CD14-positive monocyte (primary cell): ENCODE measurements at regions not wholly inside any gene's neighbourhood (a gene's known extent, or its start where the extent isn't known, plus 50 kb on each side); places are given as distances from the start of the nearest gene placed in this dataset.

ENCODE experiments used
- DNase-seq, 3 donors: peaks; one replicate each; pipeline ENCODE4 v3.0.0-alpha.2; 2011 to 2022
- H2AFZ ChIP-seq: 2 replicates; pipeline ENCODE4 v1.6.0; 2012; ENCODE audit warnings: mild to moderate bottlenecking, low read depth, low read length, inconsistent platforms; ENCODE audit not compliant: insufficient read depth, poor library complexity, severe bottlenecking
- H3K27ac ChIP-seq, 2 donors: 1 replicate in 1 of 2; 2 replicates in 1 of 2; pipeline ENCODE4 v1.5.1; 2012 to 2013; ENCODE audit warnings: low read length in 2 of 2, control low read depth in 1 of 2, inconsistent platforms in 1 of 2, low read depth in 1 of 2, mild to moderate bottlenecking in 1 of 2
- H3K27me3 ChIP-seq, 2 donors: one replicate each; pipeline versions ENCODE4 v1.6.0 to v1.6.1; 2011 to 2013; ENCODE audit warnings: low read length in 2 of 2; ENCODE audit not compliant: control insufficient read depth in 2 of 2, insufficient read depth in 2 of 2
- H3K36me3 ChIP-seq, 2 donors: replicated peaks in 1 of 2; 1 replicate in 1 of 2; 2 replicates in 1 of 2; pipeline versions ENCODE4 v1.5.1 to v1.6.1; 2012 to 2013; ENCODE audit warnings: low read length in 2 of 2, control low read depth in 1 of 2, inconsistent platforms in 1 of 2, mild to moderate bottlenecking in 1 of 2; ENCODE audit not compliant: insufficient read depth in 2 of 2, control insufficient read depth in 1 of 2
- H3K4me1 ChIP-seq, 2 donors: 1 replicate in 1 of 2; 2 replicates in 1 of 2; pipeline versions ENCODE4 v1.5.1 to v1.6.1; 2012 to 2013; ENCODE audit warnings: low read length in 2 of 2, control low read depth in 1 of 2, inconsistent platforms in 1 of 2, mild to moderate bottlenecking in 1 of 2, moderate library complexity in 1 of 2; ENCODE audit not compliant: insufficient read depth in 2 of 2, control insufficient read depth in 1 of 2
- H3K4me2 ChIP-seq: replicated peaks from 2 replicates; pipeline ENCODE3; 2012; ENCODE audit warnings: low read length, moderate library complexity, mild to moderate bottlenecking; ENCODE audit not compliant: poor library complexity, severe bottlenecking; ENCODE audit errors: extremely low read depth
- H3K4me3 ChIP-seq, 3 experiments: fragments of 200-600 bp in 1 of 3; sonication (generic) in 1 of 3; replicated peaks in 1 of 3; 1 replicate in 2 of 3; 2 replicates in 1 of 3; pipeline ENCODE4 v1.5.1; 2011 to 2013; ENCODE audit warnings: low read length in 3 of 3, mild to moderate bottlenecking in 3 of 3, control low read depth in 2 of 3, low read depth in 2 of 3, inconsistent platforms in 1 of 3, moderate library complexity in 1 of 3
- H3K79me2 ChIP-seq: 2 replicates; pipeline ENCODE4 v1.6.0; 2012; ENCODE audit warnings: mild to moderate bottlenecking, control low read depth, inconsistent platforms, low read length, moderate library complexity; ENCODE audit not compliant: insufficient read depth
- H3K9ac ChIP-seq: 2 replicates; pipeline ENCODE4 v1.6.0; 2017; ENCODE audit warnings: low read length, mild to moderate bottlenecking; ENCODE audit not compliant: insufficient read depth, poor library complexity, severe bottlenecking
- H3K9me3 ChIP-seq, 2 donors: replicated peaks in 1 of 2; 1 replicate in 1 of 2; 2 replicates in 1 of 2; pipeline versions ENCODE4 v1.5.1 to v1.6.1; 2012 to 2013; ENCODE audit warnings: low read length in 2 of 2, control low read depth in 1 of 2; ENCODE audit not compliant: control insufficient read depth in 1 of 2, insufficient read depth in 1 of 2
- H4K20me1 ChIP-seq: 2 replicates; pipeline ENCODE4 v1.6.0; 2012; ENCODE audit warnings: mild to moderate bottlenecking, low read length, control low read depth, moderate library complexity; ENCODE audit not compliant: insufficient read depth
- H3K27ac Mint-ChIP-seq, 7 donors: one replicate each; pipeline ENCODE4 v1.8.0; 2020; ENCODE audit warnings: mild to moderate bottlenecking in 7 of 7, mixed read lengths in 7 of 7, moderate library complexity in 6 of 7, inconsistent platforms in 2 of 7
- H3K27me3 Mint-ChIP-seq, 3 donors: one replicate each; pipeline ENCODE4 v1.8.0; 2021 to 2022; ENCODE audit warnings: low read depth in 3 of 3, mild to moderate bottlenecking in 3 of 3, mixed read lengths in 3 of 3, moderate library complexity in 3 of 3, inconsistent platforms in 1 of 3
- H3K36me3 Mint-ChIP-seq, 2 donors: one replicate each; pipeline ENCODE4 v1.8.0; 2020; ENCODE audit warnings: mixed read lengths in 2 of 2, inconsistent platforms in 1 of 2, mild to moderate bottlenecking in 1 of 2
- H3K4me1 Mint-ChIP-seq: one replicate; pipeline ENCODE4 v1.8.0; 2020; ENCODE audit warnings: mild to moderate bottlenecking, mixed read lengths
- H3K4me3 Mint-ChIP-seq, 2 donors: one replicate each; pipeline ENCODE4 v1.8.0; 2020; ENCODE audit warnings: mild to moderate bottlenecking in 2 of 2, mixed read lengths in 2 of 2, moderate library complexity in 1 of 2
- H3K9me3 Mint-ChIP-seq, 7 donors: one replicate each; pipeline ENCODE4 v1.8.0; 2020 to 2022; ENCODE audit warnings: mixed read lengths in 7 of 7, mild to moderate bottlenecking in 6 of 7, moderate library complexity in 6 of 7, inconsistent platforms in 2 of 7
- CTCF ChIP-seq: fragments of 200-600 bp; IDR thresholded peaks from one replicate; pipeline ENCODE4 v1.8.0; 2022; ENCODE audit warnings: antibody characterized with exemption, mild to moderate bottlenecking
- WGBS: methylation state at CpG from one replicate; pipeline ENCODE4 v1.1.5; 2013; ENCODE audit warnings: missing lambda C conversion rate; ENCODE audit not compliant: insufficient coverage; 5-methylcytosine and 5-hydroxymethylcytosine counted together
- intact Hi-C, 2 donors: fragments of 100-400 bp; cut with micrococcal nuclease; formaldehyde crosslinking; loops; one replicate each; pipeline versions ENCODE4 v1.15.0 to v1.15.1; 2023

GRCh38 chr6:14630016-14630415, 512.4 kb downstream of the CD83 start:
- Histone ChIP-seq H3K4me2 (no peak overlapping the region), H3K27me3 (no peaks in the 10 kb centered on the region), H3K27ac (no peak overlapping the region), H2AFZ (no peak overlapping the region), H3K4me1 (peaks cover 2 to 3% of the 10 kb centered on the region in 2 donors), H3K9me3 (no peaks in the 10 kb centered on the region), H3K4me3 (no peak overlapping the region), H3K79me2 (no peaks in the 10 kb centered on the region), H4K20me1 (no peaks in the 10 kb centered on the region), H3K9ac (no peak overlapping the region), H3K36me3 (no peaks in the 10 kb centered on the region)
- H3K36me3 Mint-ChIP-seq: no peaks in the 10 kb centered on the region
- DNase-seq: no peak
- WGBS: 91% methylated on average over 8 of the region's 12 CpGs
- TF ChIP-seq CTCF: no peak
- peaks cover 3% of the 10 kb centered on the region for H3K4me1 Mint-ChIP-seq
- H3K9me3 Mint-ChIP-seq: peaks cover 0 to 12% (median 0%) of the 10 kb centered on the region in 7 donors
- H3K27ac Mint-ChIP-seq: no peak overlapping the region
- H3K27me3 Mint-ChIP-seq: peaks cover 0 to 8% (median 2%) of the 10 kb centered on the region in 3 donors
- H3K4me3 Mint-ChIP-seq: no peak overlapping the region
- intact Hi-C loops: loop anchor here in 1 of 2 donors (10.0 kb wide), 1 partner anchor 75 kb away; no protein-coding TSS in a partner anchor

GRCh38 chr6:14633479-14633878, 515.9 kb downstream of the CD83 start:
- no peak overlapping the region for H3K9ac ChIP-seq
- no peaks in the 10 kb centered on the region for H3K79me2 ChIP-seq
- DNase-seq: no peak
- no peaks in the 10 kb centered on the region for H3K27me3 ChIP-seq
- 96% methylated on average over 3 of the region's 3 CpGs for WGBS
- Mint-ChIP-seq H3K4me1 (peaks cover 22% of the 10 kb centered on the region), H3K27ac (no peak overlapping the region), H3K27me3 (peaks cover 0 to 11% (median 0%) of the 10 kb centered on the region in 3 donors), H3K36me3 (peaks cover 0 to 2% of the 10 kb centered on the region in 2 donors), H3K4me3 (no peak overlapping the region), H3K9me3 (peaks cover 0 to 3% (median 0%) of the 10 kb centered on the region in 7 donors)
- intact Hi-C loops: loop anchor here in 1 of 2 donors (10.0 kb wide), 1 partner anchor 71 kb away; no protein-coding TSS in a partner anchor
- no peaks in the 10 kb centered on the region for H3K9me3 ChIP-seq
- no peak overlapping the region for H3K27ac ChIP-seq
- no peak overlapping the region for H2AFZ ChIP-seq
- H3K4me2 ChIP-seq: no peak overlapping the region
- TF ChIP-seq CTCF: no peak
- H3K4me1 ChIP-seq: peaks cover 13 to 23% of the 10 kb centered on the region in 2 donors
- no peaks in the 10 kb centered on the region for H3K36me3 ChIP-seq
- H3K4me3 ChIP-seq: no peak overlapping the region
- H4K20me1 ChIP-seq: no peaks in the 10 kb centered on the region
